ENCODE measurements at regions not wholly inside any gene's neighbourhood (a gene's known extent, or its start where the extent isn't known, plus 50 kb on each side); places are given as distances from the start of the nearest gene placed in this dataset.

- no peak for TF ChIP-seq CTCF (IDR thresholded peaks at IDR 0.05)
Measured at GRCh38 chr2:220064111-220065030, 436.9 kb downstream of the SLC4A3 start.

DNA sequence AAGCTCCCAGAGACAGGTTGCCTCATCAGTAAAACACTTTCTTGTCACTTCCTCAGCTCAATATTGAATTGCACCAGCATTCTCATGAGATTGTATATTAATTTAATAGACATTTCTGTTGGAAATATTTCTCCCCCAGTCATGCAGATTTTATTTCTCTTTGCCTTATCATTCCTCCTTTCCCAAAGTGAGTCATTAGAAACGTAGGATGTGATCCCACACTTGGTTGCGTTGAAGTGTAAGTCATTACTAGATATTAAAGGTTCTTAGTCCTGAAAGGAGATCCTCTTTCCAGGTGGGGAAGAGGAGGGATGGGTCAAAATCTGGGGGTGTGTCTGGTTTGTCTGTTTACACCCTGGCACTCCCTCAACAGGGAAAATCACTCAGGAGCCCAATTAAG lies 438.2 kb downstream of the SLC4A3 start:
- TF ChIP-seq CTCF (IDR thresholded peaks at IDR 0.05): no peak

- no peak for TF ChIP-seq CTCF (IDR thresholded peaks at IDR 0.05)
Measured at GRCh38 chr2:220068846-220069245, 441.4 kb downstream of the SLC4A3 start.

GRCh38 chr2:220070349-220070748 lies 442.9 kb downstream of the SLC4A3 start:
- no peak for TF ChIP-seq CTCF (IDR thresholded peaks at IDR 0.05)

DNA sequence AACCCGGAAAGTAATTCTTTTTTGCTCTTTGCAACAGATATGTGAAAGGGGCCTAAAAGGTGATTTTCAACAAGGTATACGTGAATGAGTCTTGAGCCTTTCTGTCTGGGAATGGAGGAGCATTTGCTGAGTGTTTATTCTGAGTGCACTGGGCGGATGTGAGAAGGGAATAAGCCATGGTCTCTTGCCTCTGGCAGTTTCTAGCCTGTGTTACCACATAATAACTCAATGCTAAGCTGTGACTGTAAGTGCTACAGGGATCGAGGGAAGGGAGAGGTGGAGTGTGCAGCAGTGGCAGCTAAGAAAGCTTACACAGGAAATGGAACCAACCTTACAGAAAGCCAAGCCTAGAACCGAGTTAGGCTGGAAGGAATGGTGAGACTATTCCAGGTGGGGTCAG lies 444.3 kb downstream of the SLC4A3 start:
- TF ChIP-seq CTCF (IDR thresholded peaks at IDR 0.05): no peak

GRCh38 chr2:220072669-220073220 lies 445.3 kb downstream of the SLC4A3 start:
- no peak for TF ChIP-seq CTCF (IDR thresholded peaks at IDR 0.05)

GRCh38 chr2:220075835-220076234 lies 448.4 kb downstream of the SLC4A3 start:
- no peak for TF ChIP-seq CTCF (IDR thresholded peaks at IDR 0.05)

Data from LNCAP (cell line).